ENCODE measurements at regions not wholly inside any gene's neighbourhood (a gene's known extent, or its start where the extent isn't known, plus 50 kb on each side); places are given as distances from the start of the nearest gene placed in this dataset.
"Not testable (repeated sequence)": the region's sequence is repeated elsewhere in the genome, so short reads cannot be mapped to it uniquely, and the experiment has no call there.

GRCh38 chr14:85188836-85189235 lies 341.1 kb upstream of the FLRT2 start:
- Histone ChIP-seq H3K4me3 (ENCODE audit: low read length) (no peak overlapping the region), H3K4me1 (ENCODE audit: control insufficient read depth, insufficient read depth, low read length) (no peaks in the 10 kb centered on the region), H3K9ac (ENCODE audit: low read length) (no peak overlapping the region), H3K27me3 (replicated peaks; ENCODE audit: control insufficient read depth, insufficient read depth, low read length) (no peaks in the 10 kb centered on the region), H3K36me3 (ENCODE audit: control insufficient read depth, insufficient read depth, low read length, severe bottlenecking) (no peaks in the 10 kb centered on the region), H3K9me3 (ENCODE audit: control insufficient read depth, low read length) (no peaks in the 10 kb centered on the region)
- no peak for DNase-seq (ENCODE audit: low read depth)

- H3K9me3 ChIP-seq (ENCODE audit: control insufficient read depth, low read length); H3K4me3 ChIP-seq (ENCODE audit: low read length); H3K36me3 ChIP-seq (ENCODE audit: control insufficient read depth, insufficient read depth, low read length, severe bottlenecking); H3K9ac ChIP-seq (ENCODE audit: low read length); H3K27me3 ChIP-seq (replicated peaks; ENCODE audit: control insufficient read depth, insufficient read depth, low read length); H3K4me1 ChIP-seq (ENCODE audit: control insufficient read depth, insufficient read depth, low read length); DNase-seq (ENCODE audit: low read depth): not testable (repeated sequence)
These were observed 340.7 kb upstream of the FLRT2 start for GRCh38 chr14:85189253-85189652.

GRCh38 chr14:85190251-85190650 lies 339.7 kb upstream of the FLRT2 start:
- Histone ChIP-seq H3K4me3 (ENCODE audit: low read length) (no peak overlapping the region), H3K9ac (ENCODE audit: low read length) (no peak overlapping the region), H3K27me3 (replicated peaks; ENCODE audit: control insufficient read depth, insufficient read depth, low read length) (no peaks in the 10 kb centered on the region), H3K9me3 (ENCODE audit: control insufficient read depth, low read length) (no peaks in the 10 kb centered on the region), H3K4me1 (ENCODE audit: control insufficient read depth, insufficient read depth, low read length) (no peaks in the 10 kb centered on the region), H3K36me3 (ENCODE audit: control insufficient read depth, insufficient read depth, low read length, severe bottlenecking) (no peaks in the 10 kb centered on the region)
- peak; percentile 26 for DNase-seq (ENCODE audit: low read depth)

- DNase-seq (ENCODE audit: low read depth) = no peak
These were observed 338.0 kb upstream of the FLRT2 start for GRCh38 chr14:85191986-85192385.

GRCh38 chr14:85195872-85196477 lies 334.0 kb upstream of the FLRT2 start:
- DNase-seq (ENCODE audit: low read depth) = peak; percentile 38

More at GRCh38 chr14:85191986-85192385, 338.0 kb upstream of the FLRT2 start:
- no peaks in the 10 kb centered on the region for H3K27me3 ChIP-seq (replicated peaks; ENCODE audit: control insufficient read depth, insufficient read depth, low read length)
- H3K4me1 ChIP-seq (ENCODE audit: control insufficient read depth, insufficient read depth, low read length) = no peaks in the 10 kb centered on the region
- no peak overlapping the region for H3K9ac ChIP-seq (ENCODE audit: low read length)
- H3K36me3 ChIP-seq (ENCODE audit: control insufficient read depth, insufficient read depth, low read length, severe bottlenecking) = no peaks in the 10 kb centered on the region
- H3K9me3 ChIP-seq (ENCODE audit: control insufficient read depth, low read length) = no peaks in the 10 kb centered on the region
- H3K4me3 ChIP-seq (ENCODE audit: low read length) = no peak overlapping the region

GRCh38 chr14:85198001-85198400 lies 331.9 kb upstream of the FLRT2 start:
- H3K9ac ChIP-seq (ENCODE audit: low read length) = no peak overlapping the region
- no peaks in the 10 kb centered on the region for H3K27me3 ChIP-seq (replicated peaks; ENCODE audit: control insufficient read depth, insufficient read depth, low read length)
- H3K9me3 ChIP-seq (ENCODE audit: control insufficient read depth, low read length) = no peaks in the 10 kb centered on the region
- H3K4me1 ChIP-seq (ENCODE audit: control insufficient read depth, insufficient read depth, low read length) = no peaks in the 10 kb centered on the region
- no peak overlapping the region for H3K4me3 ChIP-seq (ENCODE audit: low read length)
- H3K36me3 ChIP-seq (ENCODE audit: control insufficient read depth, insufficient read depth, low read length, severe bottlenecking) = no peaks in the 10 kb centered on the region
- DNase-seq (ENCODE audit: low read depth) = no peak

More at GRCh38 chr14:85195872-85196477, 334.0 kb upstream of the FLRT2 start:
- Histone ChIP-seq H3K27me3 (replicated peaks; ENCODE audit: control insufficient read depth, insufficient read depth, low read length) (no peaks in the 10 kb centered on the region), H3K36me3 (ENCODE audit: control insufficient read depth, insufficient read depth, low read length, severe bottlenecking) (no peaks in the 10 kb centered on the region), H3K9ac (ENCODE audit: low read length) (no peak overlapping the region), H3K9me3 (ENCODE audit: control insufficient read depth, low read length) (no peaks in the 10 kb centered on the region), H3K4me3 (ENCODE audit: low read length) (no peak overlapping the region), H3K4me1 (ENCODE audit: control insufficient read depth, insufficient read depth, low read length) (no peaks in the 10 kb centered on the region)

GRCh38 chr14:85205875-85206274 lies 324.1 kb upstream of the FLRT2 start:
- Histone ChIP-seq H3K36me3 (ENCODE audit: control insufficient read depth, insufficient read depth, low read length, severe bottlenecking) (no peaks in the 10 kb centered on the region), H3K27me3 (replicated peaks; ENCODE audit: control insufficient read depth, insufficient read depth, low read length) (no peaks in the 10 kb centered on the region), H3K9ac (ENCODE audit: low read length) (no peak overlapping the region), H3K4me3 (ENCODE audit: low read length) (no peak overlapping the region), H3K9me3 (ENCODE audit: control insufficient read depth, low read length) (no peaks in the 10 kb centered on the region), H3K4me1 (ENCODE audit: control insufficient read depth, insufficient read depth, low read length) (no peaks in the 10 kb centered on the region)
- DNase-seq (ENCODE audit: low read depth) = no peak

GRCh38 chr14:85214471-85214870 lies 315.5 kb upstream of the FLRT2 start:
- no peak overlapping the region for H3K4me3 ChIP-seq (ENCODE audit: low read length)
- H3K9ac ChIP-seq (ENCODE audit: low read length) = no peak overlapping the region
- H3K36me3 ChIP-seq (ENCODE audit: control insufficient read depth, insufficient read depth, low read length, severe bottlenecking) = no peaks in the 10 kb centered on the region
- no peaks in the 10 kb centered on the region for H3K4me1 ChIP-seq (ENCODE audit: control insufficient read depth, insufficient read depth, low read length)
- no peaks in the 10 kb centered on the region for H3K27me3 ChIP-seq (replicated peaks; ENCODE audit: control insufficient read depth, insufficient read depth, low read length)
- DNase-seq (ENCODE audit: low read depth) = no peak
- H3K9me3 ChIP-seq (ENCODE audit: control insufficient read depth, low read length) = no peaks in the 10 kb centered on the region

GRCh38 chr14:85217412-85217811 lies 312.5 kb upstream of the FLRT2 start:
- Histone ChIP-seq H3K27me3 (replicated peaks; ENCODE audit: control insufficient read depth, insufficient read depth, low read length) (no peaks in the 10 kb centered on the region), H3K36me3 (ENCODE audit: control insufficient read depth, insufficient read depth, low read length, severe bottlenecking) (no peaks in the 10 kb centered on the region), H3K9me3 (ENCODE audit: control insufficient read depth, low read length) (no peaks in the 10 kb centered on the region), H3K4me3 (ENCODE audit: low read length) (no peak overlapping the region), H3K9ac (ENCODE audit: low read length) (no peak overlapping the region), H3K4me1 (ENCODE audit: control insufficient read depth, insufficient read depth, low read length) (no peaks in the 10 kb centered on the region)
- DNase-seq (ENCODE audit: low read depth) = peak; percentile 17

GRCh38 chr14:85218982-85219381 lies 311.0 kb upstream of the FLRT2 start:
- Histone ChIP-seq H3K9ac (ENCODE audit: low read length) (no peak overlapping the region), H3K27me3 (replicated peaks; ENCODE audit: control insufficient read depth, insufficient read depth, low read length) (no peaks in the 10 kb centered on the region), H3K4me1 (ENCODE audit: control insufficient read depth, insufficient read depth, low read length) (no peaks in the 10 kb centered on the region), H3K4me3 (ENCODE audit: low read length) (no peak overlapping the region), H3K9me3 (ENCODE audit: control insufficient read depth, low read length) (no peaks in the 10 kb centered on the region), H3K36me3 (ENCODE audit: control insufficient read depth, insufficient read depth, low read length, severe bottlenecking) (no peaks in the 10 kb centered on the region)
- no peak for DNase-seq (ENCODE audit: low read depth)

GRCh38 chr14:85221832-85222231 lies 308.1 kb upstream of the FLRT2 start:
- no peaks in the 10 kb centered on the region for H3K36me3 ChIP-seq (ENCODE audit: control insufficient read depth, insufficient read depth, low read length, severe bottlenecking)
- no peaks in the 10 kb centered on the region for H3K27me3 ChIP-seq (replicated peaks; ENCODE audit: control insufficient read depth, insufficient read depth, low read length)
- no peak overlapping the region for H3K4me3 ChIP-seq (ENCODE audit: low read length)
- no peaks in the 10 kb centered on the region for H3K9me3 ChIP-seq (ENCODE audit: control insufficient read depth, low read length)
- no peak for DNase-seq (ENCODE audit: low read depth)
- no peak overlapping the region for H3K9ac ChIP-seq (ENCODE audit: low read length)
- H3K4me1 ChIP-seq (ENCODE audit: control insufficient read depth, insufficient read depth, low read length) = no peaks in the 10 kb centered on the region

GRCh38 chr14:85222341-85222740 lies 307.6 kb upstream of the FLRT2 start:
- Histone ChIP-seq H3K4me3 (ENCODE audit: low read length) (no peak overlapping the region), H3K9ac (ENCODE audit: low read length) (no peak overlapping the region), H3K27me3 (replicated peaks; ENCODE audit: control insufficient read depth, insufficient read depth, low read length) (no peaks in the 10 kb centered on the region), H3K9me3 (ENCODE audit: control insufficient read depth, low read length) (no peaks in the 10 kb centered on the region), H3K4me1 (ENCODE audit: control insufficient read depth, insufficient read depth, low read length) (no peaks in the 10 kb centered on the region), H3K36me3 (ENCODE audit: control insufficient read depth, insufficient read depth, low read length, severe bottlenecking) (no peaks in the 10 kb centered on the region)
- no peak for DNase-seq (ENCODE audit: low read depth)

Data from adipocyte (in vitro differentiated cells).